K562 (cell line): ENCODE measurements at regions not wholly inside any gene's neighbourhood (a gene's known extent, or its start where the extent isn't known, plus 50 kb on each side); places are given as distances from the start of the nearest gene placed in this dataset.

Experiments
- ATF3 ChIP-seq, 2 experiments: fragments of 450-650 bp in 1 of 2; sonication (generic) in 1 of 2; formaldehyde crosslinking in 1 of 2; IDR thresholded peaks in 1 of 2; conservative IDR thresholded peaks in 1 of 2; 2 replicates each; pipeline versions ENCODE4 v1.6.1 to v1.8.1; 2016 to 2023; ENCODE audit warnings: mild to moderate bottlenecking in 2 of 2, moderate library complexity in 2 of 2, inconsistent platforms in 1 of 2, missing genetic modification reagents in 1 of 2
- DPF2 ChIP-seq: fragments of 450-650 bp; IDR thresholded peaks from 2 replicates; pipeline ENCODE4 v1.6.1; 2016
- FOXK2 ChIP-seq, 2 experiments: fragments of 450-650 bp; IDR thresholded peaks in 1 of 2; conservative IDR thresholded peaks in 1 of 2; 2 replicates each; pipeline ENCODE4 v1.6.1; 2016; ENCODE audit warnings: low read depth in 2 of 2, mild to moderate bottlenecking in 1 of 2
- JUN ChIP-seq, 2 experiments: sonication (generic) in 1 of 2; formaldehyde crosslinking in 1 of 2; IDR thresholded peaks; 2 replicates each; pipeline versions ENCODE4 v1.6.1 to v1.8.0; 2012 to 2022; ENCODE audit warnings: borderline replicate concordance in 2 of 2, mild to moderate bottlenecking in 2 of 2, improper control_type of control experiment in 1 of 2, low read depth in 1 of 2, low read length in 1 of 2, missing genetic modification reagents in 1 of 2
- MAFK ChIP-seq: IDR thresholded peaks from 2 replicates; pipeline ENCODE4 v1.6.1; 2011; ENCODE audit warnings: low read length, improper control_type of control experiment
- ZNF224 ChIP-seq: sonication (generic); formaldehyde crosslinking; IDR thresholded peaks from 2 replicates; pipeline ENCODE4 v1.8.0; 2022; ENCODE audit warnings: mild to moderate bottlenecking, missing genetic modification reagents
- ZNF592 ChIP-seq: fragments of 450-650 bp; IDR thresholded peaks from 2 replicates; pipeline ENCODE4 v1.6.1; 2017; ENCODE audit warnings: antibody characterized with exemption, mild to moderate bottlenecking
- ZNF766 ChIP-seq: fragments of 200-800 bp; sonication (Bioruptor generic); conservative IDR thresholded peaks from 2 replicates; pipeline ENCODE4 v1.6.1; 2016; ENCODE audit warnings: missing genetic modification characterization, missing compliant biosample characterization

GRCh38 chr3:153069598-153070510 lies 92.2 kb upstream of the RAP2B start (continued):
- TF ChIP-seq ZNF592 (peak; percentile 63), ZNF224 (no peak), FOXK2 (conservative IDR thresholded peaks at IDR 0.05 in 1 of 2, IDR thresholded peaks at IDR 0.05 in 1 of 2; ENCODE audit: low read depth in 2 of 2) (no peak), ZNF766 (CRISPR knock-in tag) (0 out of 2 replicates have a peak, but pooled peaks have one; percentile 6), ATF3 (IDR thresholded peaks at IDR 0.05) (peak; percentile 85), ATF3 (CRISPR knock-in tag; conservative IDR thresholded peaks at IDR 0.05) (no peak), MAFK (peak; percentile 98), DPF2 (peak; percentile 65; the same call in 1 of the 2 replicates), JUN (IDR thresholded peaks at IDR 0.05; ENCODE audit: borderline replicate concordance, low read depth, low read length) (0 out of 2 replicates have a peak, but pooled peaks have one; percentile 24), JUN (CRISPR knock-in tag; IDR thresholded peaks at IDR 0.05; ENCODE audit: borderline replicate concordance) (no peak)
